GM21528 (cell line): ENCODE measurements at regions not wholly inside any gene's neighbourhood (a gene's known extent, or its start where the extent isn't known, plus 50 kb on each side); places are given as distances from the start of the nearest gene placed in this dataset.
"Not testable (repeated sequence)": the region's sequence is repeated elsewhere in the genome, so short reads cannot be mapped to it uniquely, and the experiment has no call there.

Experiments
- ATAC-seq: cut with Tn5 transposase; IDR thresholded peaks from one replicate; pipeline ENCODE4 v1.9.1; 2021; ENCODE audit warnings: mild to moderate bottlenecking, moderate library complexity; ENCODE audit not compliant: unreplicated experiment, low FRiP score

DNA sequence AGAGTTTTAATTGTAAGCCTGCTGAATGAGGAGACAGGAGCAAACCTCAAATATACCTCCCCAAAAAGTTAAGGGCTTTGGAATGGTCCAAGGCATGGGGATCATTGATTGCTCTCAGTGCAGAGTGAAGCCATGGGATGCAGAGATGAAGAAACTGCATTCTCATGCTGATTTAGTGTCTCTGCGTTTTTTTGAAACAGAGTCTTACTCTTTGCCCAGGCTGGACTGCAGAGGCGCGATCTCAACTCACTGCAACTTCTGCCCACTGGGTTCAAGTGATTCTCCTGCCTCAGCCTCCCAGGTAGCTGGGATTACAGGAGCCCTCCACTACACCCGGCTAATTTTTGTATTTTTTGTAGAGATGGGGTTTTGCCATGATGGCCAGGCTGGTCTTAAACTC is 99.3 kb upstream of the ETV3 start:
- no peak for ATAC-seq

DNA sequence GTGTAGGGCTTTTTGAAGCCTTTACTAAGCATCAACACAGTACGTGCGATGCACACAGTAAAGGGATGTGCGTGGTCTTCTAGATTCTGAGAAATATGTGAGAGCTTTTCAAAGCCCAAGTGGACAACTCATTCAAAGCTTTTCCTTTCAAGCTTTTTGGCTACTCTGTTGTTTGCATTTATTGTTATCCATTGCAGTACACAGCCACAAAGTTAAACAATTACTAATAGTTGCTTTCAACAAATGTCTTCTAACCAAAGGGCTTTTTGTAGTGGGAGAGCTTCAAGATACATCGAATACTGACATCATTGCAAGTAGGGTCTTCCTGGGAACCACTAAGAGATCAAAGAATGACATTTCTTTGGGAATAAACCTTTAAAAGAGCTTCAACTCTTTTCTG is 97.9 kb upstream of the ETV3 start:
- no peak for ATAC-seq

DNA sequence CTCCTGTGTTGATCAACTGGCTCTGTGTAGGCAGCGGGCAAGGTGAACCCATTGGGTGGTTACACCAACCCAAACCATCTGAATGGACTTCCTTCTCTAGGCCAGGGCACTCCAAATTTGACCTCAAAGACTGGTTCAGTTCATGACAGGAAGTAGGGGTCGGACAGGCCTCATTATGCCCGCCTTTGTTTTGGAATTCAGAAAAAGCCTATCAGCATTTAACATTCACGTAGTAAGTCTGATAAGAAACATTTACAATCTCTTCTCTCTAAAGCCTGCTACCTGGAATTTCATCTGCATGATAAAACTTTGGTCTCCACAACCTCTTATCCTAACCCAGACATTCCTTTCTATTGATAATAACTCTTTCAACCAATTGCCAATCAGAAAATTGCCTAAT is 97.1 kb upstream of the ETV3 start:
- ATAC-seq = no peak

DNA sequence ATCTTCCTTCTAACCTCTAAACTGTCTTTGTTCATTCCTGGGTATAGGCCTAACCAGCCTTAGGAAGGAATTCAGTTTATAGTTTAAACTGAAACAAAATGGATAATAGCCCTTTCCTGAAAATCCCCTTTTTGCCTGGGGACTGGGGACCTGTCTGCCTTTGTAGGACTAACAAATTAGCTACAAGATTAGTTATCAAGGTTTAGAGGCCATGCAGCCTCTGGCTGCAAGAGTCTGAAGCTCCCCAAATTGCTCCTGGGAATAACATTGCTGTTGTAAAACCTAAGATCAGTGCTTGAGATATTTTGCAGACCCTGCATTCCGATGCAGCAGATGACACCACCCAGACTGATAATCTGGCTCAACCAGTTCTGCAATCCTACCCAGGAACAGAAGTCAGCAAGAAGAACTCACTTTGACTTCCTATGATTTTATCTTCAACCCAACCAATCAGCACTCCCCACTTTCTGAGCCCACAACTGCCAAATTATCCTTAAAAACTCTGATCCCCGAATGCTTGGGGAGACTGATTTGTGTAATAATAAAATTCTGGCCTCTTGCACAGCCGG is 96.6 kb upstream of the ETV3 start:
- ATAC-seq = no peak

GRCh38 chr1:157233131-157233530 is 94.9 kb upstream of the ETV3 start:
- peak; percentile 71 for ATAC-seq

DNA sequence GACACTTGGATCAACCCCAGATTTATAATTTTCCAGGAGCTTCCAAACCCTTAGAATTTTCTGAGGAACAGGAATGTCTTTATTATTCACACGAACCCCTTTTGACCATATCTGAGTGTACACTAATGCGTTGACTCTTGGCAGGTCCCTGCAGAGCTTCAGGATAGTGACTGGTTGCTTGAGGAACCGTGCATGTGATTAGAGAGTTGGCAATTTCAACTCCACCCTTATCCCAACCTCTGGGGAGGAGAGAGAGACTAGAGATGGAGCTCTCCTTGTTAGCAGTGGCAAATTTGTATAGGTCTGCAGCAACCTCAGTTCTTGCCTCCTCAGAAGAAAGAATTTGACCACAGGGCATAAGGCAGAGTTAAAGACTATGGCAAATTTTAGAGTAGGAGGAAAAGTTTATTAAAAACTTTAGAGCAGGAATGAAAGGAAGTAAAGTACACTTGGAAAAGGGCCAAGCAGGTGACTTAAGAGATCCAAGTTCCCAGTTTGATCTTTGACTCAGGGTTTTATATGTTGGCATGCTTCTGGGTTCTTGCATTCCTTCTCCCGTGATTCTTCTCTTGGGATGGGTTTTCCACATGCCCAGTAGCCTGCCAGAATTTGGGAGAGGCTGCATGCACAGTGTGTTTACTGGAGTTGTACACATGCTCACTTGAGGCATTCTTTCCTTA is 93.8 kb upstream of the ETV3 start:
- no peak for ATAC-seq

GRCh38 chr1:157230500-157230899 is 92.3 kb upstream of the ETV3 start:
- ATAC-seq = no peak

DNA sequence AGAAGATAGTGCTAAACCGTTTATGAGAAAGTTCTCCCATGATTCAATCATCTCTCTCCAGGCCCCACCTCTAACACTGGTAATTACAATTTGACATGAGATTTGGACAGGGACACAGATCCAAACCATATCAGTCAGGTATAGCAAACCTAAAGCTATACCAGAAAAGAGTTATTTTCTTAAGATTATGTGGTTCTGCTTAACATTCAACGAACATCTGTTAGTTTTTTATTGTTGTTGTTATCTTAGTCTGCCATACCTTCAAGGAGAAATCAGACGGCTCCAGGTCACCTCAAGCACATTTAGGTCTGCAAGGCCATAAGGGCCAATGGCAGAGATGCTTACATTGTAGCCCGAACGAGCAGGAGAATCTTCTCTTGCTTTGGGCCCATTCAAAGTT is 89.5 kb upstream of the ETV3 start:
- no peak for ATAC-seq

DNA sequence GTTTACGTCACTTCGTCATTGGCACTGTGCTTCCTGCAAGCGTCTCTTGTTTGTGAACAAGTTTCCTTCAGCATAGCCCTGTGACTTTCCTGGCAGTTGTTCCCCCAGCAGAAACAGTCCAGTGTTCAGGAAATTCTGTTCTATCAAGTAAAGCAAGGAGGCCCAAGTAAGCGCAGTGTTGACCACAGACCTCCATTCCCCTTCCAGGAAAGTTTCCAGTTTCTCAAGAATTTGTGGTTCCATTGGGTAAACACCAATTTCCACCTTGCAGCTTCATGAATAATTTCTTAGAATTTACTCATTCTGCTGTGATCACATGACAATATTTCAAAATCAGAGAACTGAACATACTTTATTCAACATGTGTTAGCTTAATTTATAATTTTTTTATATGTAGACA is 88.5 kb upstream of the ETV3 start:
- ATAC-seq = no peak

GRCh38 chr1:157219600-157219999 is 81.4 kb upstream of the ETV3 start:
- no peak for ATAC-seq

- ATAC-seq = no peak
Observed at GRCh38 chr1:157219182-157219581, 81.0 kb upstream of the ETV3 start.

DNA sequence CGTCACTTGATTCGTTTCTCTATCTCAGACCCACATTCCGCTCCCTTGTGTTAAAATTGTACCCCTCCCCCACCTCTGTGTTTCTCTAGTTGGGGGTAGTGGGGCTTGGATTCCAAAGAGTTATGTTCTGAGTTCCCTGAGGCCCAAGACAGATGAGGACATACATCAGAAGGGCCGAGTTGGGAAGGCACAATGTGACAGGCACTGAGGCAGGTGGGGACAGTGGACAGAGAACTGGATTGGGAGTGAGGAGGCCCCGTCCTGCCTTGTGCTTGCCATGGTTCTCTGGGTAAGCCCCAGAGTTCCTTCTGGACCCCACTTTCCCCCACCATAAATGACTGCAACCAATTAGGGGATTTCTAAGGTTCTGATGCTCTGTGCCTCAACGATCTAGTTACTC is 80.5 kb upstream of the ETV3 start:
- ATAC-seq = no peak

DNA sequence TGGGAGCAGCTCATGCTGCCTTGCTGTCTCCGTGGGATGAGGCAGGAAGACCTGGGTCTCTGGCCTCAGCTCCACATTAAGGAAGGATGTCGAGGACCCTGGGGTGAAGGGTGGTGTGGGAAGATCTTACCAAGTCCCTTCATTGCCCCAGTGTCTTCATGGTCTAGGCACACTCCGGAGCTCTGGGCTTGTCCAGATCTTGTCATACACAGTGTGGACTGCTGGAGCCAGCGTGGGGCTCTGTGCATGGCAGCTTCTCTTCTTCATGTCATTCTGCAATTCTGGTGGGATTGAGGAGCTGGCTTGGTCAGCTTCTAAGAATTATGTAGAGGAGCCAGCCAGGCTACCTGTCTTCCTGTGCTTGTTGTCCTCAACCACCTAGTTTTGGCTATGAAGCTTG is 79.3 kb upstream of the ETV3 start:
- no peak for ATAC-seq

DNA sequence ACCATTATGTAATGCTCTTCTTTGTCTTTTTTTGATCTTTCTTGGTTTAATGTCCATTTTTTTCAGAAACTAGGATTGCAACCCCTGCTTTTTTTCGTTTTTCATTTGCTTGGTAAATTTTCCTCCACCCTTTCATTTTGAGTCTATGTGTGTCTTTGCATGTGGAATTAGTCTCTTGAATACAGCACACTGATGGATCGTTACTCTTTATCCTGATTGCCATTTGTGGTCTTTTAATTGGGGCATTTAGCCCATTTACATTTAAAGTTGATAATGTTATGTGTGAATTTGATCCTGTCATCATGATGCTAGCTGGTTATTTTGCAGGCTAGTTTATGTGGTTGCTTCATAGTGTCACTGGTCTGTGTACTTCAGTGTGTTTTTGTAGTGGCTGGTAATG is 75.6 kb upstream of the ETV3 start:
- ATAC-seq = no peak

DNA sequence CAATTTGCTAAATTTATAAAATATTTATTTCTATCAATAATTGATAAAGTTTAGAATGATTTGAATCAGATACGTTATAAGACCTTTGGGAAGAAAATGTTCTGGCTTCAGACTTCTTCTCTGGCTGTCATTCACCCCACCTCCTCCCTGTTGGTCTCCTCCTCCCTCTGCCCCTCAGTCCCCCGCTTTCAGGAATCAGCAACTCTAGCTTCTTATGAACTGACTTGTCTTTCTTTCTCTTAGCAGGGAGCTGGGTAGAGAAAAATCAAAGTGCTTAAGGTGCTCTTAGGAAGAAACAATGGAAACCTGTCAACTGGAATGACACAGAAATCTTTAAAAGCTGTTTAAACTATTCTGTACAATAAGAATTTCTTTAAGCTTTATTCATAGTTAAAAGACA is 71.3 kb upstream of the ETV3 start:
- no peak for ATAC-seq

DNA sequence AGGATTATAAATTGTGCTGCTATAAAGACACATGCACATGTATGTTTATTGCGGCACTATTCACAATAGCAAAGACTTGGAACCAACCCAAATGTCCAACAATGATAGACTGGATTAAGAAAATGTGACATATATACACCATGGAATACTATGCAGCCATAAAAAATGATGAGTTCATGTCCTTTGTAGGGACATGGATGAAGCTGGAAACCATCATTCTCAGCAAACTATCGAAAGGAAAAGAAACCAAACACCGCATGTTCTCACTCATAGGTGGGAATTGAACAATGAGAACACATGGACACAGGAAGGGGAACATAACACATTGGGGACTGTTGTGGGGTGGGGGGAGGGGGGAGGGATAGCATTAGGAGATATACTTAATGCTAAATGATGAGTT is 67.8 kb upstream of the ETV3 start:
- not testable (repeated sequence) for ATAC-seq

- no peak for ATAC-seq
Observed at GRCh38 chr1:157203166-157203565, 65.0 kb upstream of the ETV3 start.

DNA sequence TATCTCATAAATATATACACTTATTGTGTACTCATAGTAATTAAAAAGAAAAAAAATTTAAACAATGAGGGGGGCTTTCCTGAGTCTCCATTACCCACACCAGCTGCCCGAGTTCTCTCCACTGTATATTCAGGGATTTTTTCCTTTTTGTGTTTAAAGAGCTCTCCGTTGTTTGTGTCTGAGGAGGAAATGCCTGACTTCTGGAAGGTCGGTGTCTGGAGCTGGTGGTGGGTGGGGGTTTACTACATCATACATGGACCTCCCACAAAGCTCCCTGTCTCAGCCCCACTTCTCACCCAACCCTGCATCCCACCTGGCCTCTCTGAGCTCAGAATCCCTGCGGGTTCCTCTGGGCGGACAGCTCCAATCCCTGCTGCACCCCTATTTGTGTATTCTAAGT is 64.1 kb upstream of the ETV3 start:
- no peak for ATAC-seq

- no peak for ATAC-seq
Observed at GRCh38 chr1:157201767-157202166, 63.6 kb upstream of the ETV3 start.

DNA sequence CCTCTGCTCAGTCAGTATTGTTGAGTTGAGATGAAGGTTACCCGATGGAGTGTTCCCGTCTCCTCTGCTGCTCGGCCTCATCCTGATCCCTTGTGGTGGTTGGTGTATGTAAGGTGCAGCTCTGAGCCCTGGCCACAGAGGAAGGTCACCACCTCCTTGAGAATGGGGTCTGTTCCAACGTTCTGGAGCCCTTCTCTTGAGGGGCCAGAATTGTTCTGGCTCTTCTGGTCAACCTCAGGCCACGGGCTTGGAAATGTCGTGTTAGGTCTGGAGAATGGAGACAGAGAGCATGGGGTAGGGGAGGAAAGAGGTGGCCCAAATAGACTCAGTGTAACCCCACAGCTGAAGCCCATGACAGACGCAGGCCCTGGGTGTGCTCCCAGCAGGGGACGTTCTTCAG is 62.3 kb upstream of the ETV3 start:
- no peak for ATAC-seq

GRCh38 chr1:157199421-157199755 is 61.2 kb upstream of the ETV3 start:
- ATAC-seq = no peak

GRCh38 chr1:157198619-157199420 is 60.6 kb upstream of the ETV3 start:
- ATAC-seq = no peak
